Panc1 (cell line): ENCODE measurements at regions not wholly inside any gene's neighbourhood (a gene's known extent, or its start where the extent isn't known, plus 50 kb on each side); places are given as distances from the start of the nearest gene placed in this dataset.

ENCODE experiments used
- ATAC-seq: fragments of 200-7000 bp; cut with Tn5 transposase; 2 replicates; pipeline ENCODE4 v1.9.1; 2020; ENCODE audit warnings: mild to moderate bottlenecking, moderate library complexity
- BruUV-seq: library from RNA; stranded (reverse); fragments of 400-500 nt; replicated peaks from 2 replicates; lab custom pipeline; 2021; lab: Mats Ljungman, UMichigan
- CTCF ChIA-PET: fragments of 300-600 bp; sonication (Branson Sonifier 250); formaldehyde crosslinking; loops from one replicate; lab custom pipeline; 2022; ENCODE audit warnings: antibody characterized with exemption; lab: Charles Lee
- POLR2A ChIA-PET: fragments of 300-600 bp; sonication (Branson Sonifier 250); formaldehyde crosslinking; loops from one replicate; lab custom pipeline; 2022; ENCODE audit warnings: antibody characterized with exemption; lab: Charles Lee
- DNase-seq: peaks from one replicate; pipeline ENCODE4 v3.0.0-alpha.2; 2010; ENCODE audit warnings: low read depth, low spot score
- H3K27ac ChIP-seq: 2 replicates; pipeline ENCODE4 v1.5.1; 2011; ENCODE audit warnings: mild to moderate bottlenecking, low read length, inconsistent platforms
- H3K27me3 ChIP-seq: fragments of 200-500 bp; sonication (Bioruptor generic); 2 replicates; pipeline ENCODE4 v1.6.0; 2014; ENCODE audit warnings: low read length, inconsistent platforms; ENCODE audit not compliant: control insufficient read depth, insufficient read depth
- H3K36me3 ChIP-seq: fragments of 200-500 bp; sonication (Bioruptor generic); 2 replicates; pipeline ENCODE4 v1.5.1; 2014; ENCODE audit warnings: inconsistent platforms, mild to moderate bottlenecking, low read length, moderate library complexity; ENCODE audit not compliant: control insufficient read depth, insufficient read depth
- H3K4me1 ChIP-seq: 2 replicates; pipeline ENCODE4 v1.5.1; 2011; ENCODE audit warnings: inconsistent platforms, mild to moderate bottlenecking, low read length, moderate library complexity; ENCODE audit not compliant: control insufficient read depth, insufficient read depth
- H3K4me3 ChIP-seq, 2 experiments: 2 replicates each; pipeline ENCODE4 v1.5.1; 2011 to 2012; ENCODE audit warnings: low read depth in 2 of 2, low read length in 2 of 2, mild to moderate bottlenecking in 2 of 2, inconsistent platforms in 1 of 2, moderate library complexity in 1 of 2
- H3K9me3 ChIP-seq: fragments of 200-500 bp; sonication (Bioruptor generic); 2 replicates; pipeline ENCODE4 v1.5.1; 2014; ENCODE audit warnings: low read depth, mild to moderate bottlenecking, inconsistent platforms, low read length, moderate library complexity; ENCODE audit not compliant: control insufficient read depth, insufficient read depth
- POLR2AphosphoS5 ChIP-seq: IDR thresholded peaks from 2 replicates; pipeline ENCODE4 v1.6.1; 2012; ENCODE audit warnings: mild to moderate bottlenecking, low read depth, low read length, moderate library complexity
- REST ChIP-seq, 2 experiments: IDR thresholded peaks; 2 replicates each; pipeline ENCODE4 v1.6.1; 2011 to 2012; ENCODE audit warnings: low read depth in 2 of 2, control low read depth in 1 of 2, low read length in 1 of 2, mild to moderate bottlenecking in 1 of 2, moderate library complexity in 1 of 2; ENCODE audit not compliant: insufficient read depth in 1 of 2
- SIN3A ChIP-seq: IDR thresholded peaks from 2 replicates; pipeline ENCODE4 v1.6.1; 2012; ENCODE audit warnings: low read depth, mild to moderate bottlenecking, low read length, moderate library complexity, borderline replicate concordance; ENCODE audit not compliant: insufficient read depth
- TCF7L2 ChIP-seq: IDR thresholded peaks from 2 replicates; pipeline ENCODE4 v1.6.1; 2011; ENCODE audit warnings: mild to moderate bottlenecking, low read depth, low read length, inconsistent platforms
- in situ Hi-C: cut with HindIII; loops from 2 replicates; pipeline ENCODE4 v1.10.0; 2016; ENCODE audit warnings: low sequenced_read_pairs, low pct_unique_long_range_greater_than_20kb
- intact Hi-C: fragments of 100-400 bp; cut with micrococcal nuclease; formaldehyde crosslinking; loops from one replicate; pipeline ENCODE4 v1.10.0; 2022; ENCODE audit not compliant: unreplicated experiment
- TF ChIP-seq, protein P1 (sequence below): fragments of 450-650 bp; IDR thresholded peaks from 2 replicates; pipeline ENCODE4 v1.5.1; 2017; ENCODE audit warnings: mild to moderate bottlenecking

DNA sequence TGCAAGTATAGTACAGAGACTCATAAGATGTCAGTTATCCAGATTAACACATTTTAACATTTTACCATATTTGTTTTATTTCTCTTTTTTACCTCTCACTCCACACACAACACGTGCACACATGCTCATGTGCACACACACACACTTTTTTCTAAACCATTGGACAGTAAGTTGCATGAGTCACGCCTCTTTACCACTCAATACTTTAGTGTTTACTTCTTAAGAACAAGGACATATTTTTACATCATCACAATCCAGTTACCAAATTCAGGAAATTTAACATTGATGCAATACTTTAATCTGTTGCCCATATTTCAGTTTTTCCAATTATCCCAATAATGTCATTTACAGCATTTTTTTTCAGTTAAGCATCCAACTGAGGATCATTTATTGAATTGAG, 109.0 kb downstream of the RIN2 start:
- Histone ChIP-seq H3K36me3 (no peaks in the 10 kb centered on the region), H3K27me3 (no peaks in the 10 kb centered on the region)
- POLR2A ChIA-PET = no interaction called here

GRCh38 chr20:19867940-19868371, 109.9 kb downstream of the RIN2 start:
- ChIA-PET POLR2A (no interaction called here), CTCF (no interaction called here)
- no peak overlapping the region; the same call in 1 of the 2 replicates for H3K27ac ChIP-seq

More for the DNA sequence above, 109.0 kb downstream of the RIN2 start:
- H3K9me3 ChIP-seq = no peaks in the 10 kb centered on the region; the same call in 1 of the 2 replicates
- peaks cover 9% of the 10 kb centered on the region for H3K4me1 ChIP-seq
- no peak for TF ChIP-seq POLR2AphosphoS5
- no peak for TF ChIP-seq REST (IDR thresholded peaks at IDR 0.05; ENCODE audit: insufficient read depth in 1 of 2, low read depth in 2 of 2, low read length in 1 of 2)
- no peak for TF ChIP-seq TCF7L2
- TF ChIP-seq, protein P1, sequence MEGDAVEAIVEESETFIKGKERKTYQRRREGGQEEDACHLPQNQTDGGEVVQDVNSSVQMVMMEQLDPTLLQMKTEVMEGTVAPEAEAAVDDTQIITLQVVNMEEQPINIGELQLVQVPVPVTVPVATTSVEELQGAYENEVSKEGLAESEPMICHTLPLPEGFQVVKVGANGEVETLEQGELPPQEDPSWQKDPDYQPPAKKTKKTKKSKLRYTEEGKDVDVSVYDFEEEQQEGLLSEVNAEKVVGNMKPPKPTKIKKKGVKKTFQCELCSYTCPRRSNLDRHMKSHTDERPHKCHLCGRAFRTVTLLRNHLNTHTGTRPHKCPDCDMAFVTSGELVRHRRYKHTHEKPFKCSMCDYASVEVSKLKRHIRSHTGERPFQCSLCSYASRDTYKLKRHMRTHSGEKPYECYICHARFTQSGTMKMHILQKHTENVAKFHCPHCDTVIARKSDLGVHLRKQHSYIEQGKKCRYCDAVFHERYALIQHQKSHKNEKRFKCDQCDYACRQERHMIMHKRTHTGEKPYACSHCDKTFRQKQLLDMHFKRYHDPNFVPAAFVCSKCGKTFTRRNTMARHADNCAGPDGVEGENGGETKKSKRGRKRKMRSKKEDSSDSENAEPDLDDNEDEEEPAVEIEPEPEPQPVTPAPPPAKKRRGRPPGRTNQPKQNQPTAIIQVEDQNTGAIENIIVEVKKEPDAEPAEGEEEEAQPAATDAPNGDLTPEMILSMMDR = no peak
- no peak for TF ChIP-seq SIN3A
- in situ Hi-C loops = no loop called here
- no peak overlapping the region for H3K4me3 ChIP-seq
- no peak overlapping the region for H3K27ac ChIP-seq
- BruUV-seq = no TSS peak
- ATAC-seq = no peak
- CTCF ChIA-PET = no interaction called here
- DNase-seq = no peak
- intact Hi-C loops = no loop called here

More at GRCh38 chr20:19867940-19868371, 109.9 kb downstream of the RIN2 start:
- no peak for TF ChIP-seq POLR2AphosphoS5
- no peak for TF ChIP-seq SIN3A
- TF ChIP-seq, protein P1 = no peak
- TF ChIP-seq REST (IDR thresholded peaks at IDR 0.05; ENCODE audit: insufficient read depth in 1 of 2, low read depth in 2 of 2, low read length in 1 of 2) = no peak
- TF ChIP-seq TCF7L2 = no peak
- BruUV-seq = no TSS peak
- intact Hi-C loops (no loop called here), in situ Hi-C loops (no loop called here)
- Histone ChIP-seq H3K4me3 (no peak overlapping the region), H3K4me1 (peaks cover 9% of the 10 kb centered on the region), H3K36me3 (no peaks in the 10 kb centered on the region), H3K27me3 (no peaks in the 10 kb centered on the region), H3K9me3 (no peaks in the 10 kb centered on the region; the same call in 1 of the 2 replicates)
- ATAC-seq (no peak), DNase-seq (no peak)
